ENCODE measurements at regions not wholly inside any gene's neighbourhood (a gene's known extent, or its start where the extent isn't known, plus 50 kb on each side); places are given as distances from the start of the nearest gene placed in this dataset.

GRCh38 chr4:178963446-178964045, 1521.3 kb upstream of the AGA start:
- 64 to 79% methylated on average over 4 of the region's 4 CpGs for WGBS, 2 donors
- no peak for DNase-seq
- Histone ChIP-seq H3K36me3 (no peaks in the 10 kb centered on the region), H3K4me3 (replicated peaks in 1 of 3) (no peak overlapping the region), H3K27me3 (no peaks in the 10 kb centered on the region), H3K27ac (no peak overlapping the region), H3K4me1 (no peaks in the 10 kb centered on the region), H3K9me3 (no peaks in the 10 kb centered on the region)
- TF ChIP-seq POLR2A (IDR thresholded peaks at IDR 0.05) = no peak
- TF ChIP-seq CTCF (IDR thresholded peaks at IDR 0.05) = no peak
- intact Hi-C loops (cut with DNase I) = no loop called here

- no peaks in the 10 kb centered on the region for H3K9me3 ChIP-seq
- TF ChIP-seq CTCF (IDR thresholded peaks at IDR 0.05) (no peak), POLR2A (IDR thresholded peaks at IDR 0.05) (no peak)
- no peak overlapping the region for H3K4me3 ChIP-seq (replicated peaks in 1 of 3)
- DNase-seq = no peak
- intact Hi-C loops (cut with DNase I) = no loop called here
- no peaks in the 10 kb centered on the region for H3K27me3 ChIP-seq
- WGBS, 2 donors = 70 to 84% methylated on average over 2 of the region's 2 CpGs
- H3K27ac ChIP-seq = no peak overlapping the region
- H3K4me1 ChIP-seq = no peaks in the 10 kb centered on the region
- H3K36me3 ChIP-seq = no peaks in the 10 kb centered on the region
These were observed 1524.4 kb upstream of the AGA start for GRCh38 chr4:178966644-178967043.

- TF ChIP-seq CTCF (IDR thresholded peaks at IDR 0.05) (no peak), POLR2A (IDR thresholded peaks at IDR 0.05) (no peak)
- no peaks in the 10 kb centered on the region for H3K9me3 ChIP-seq
- 50 to 63% methylated on average over 3 of the region's 3 CpGs for WGBS, 2 donors
- H3K27me3 ChIP-seq = no peaks in the 10 kb centered on the region
- no peak overlapping the region for H3K4me3 ChIP-seq (replicated peaks in 1 of 3)
- H3K4me1 ChIP-seq = no peaks in the 10 kb centered on the region
- H3K36me3 ChIP-seq = no peaks in the 10 kb centered on the region
- no peak for DNase-seq
- no peak overlapping the region for H3K27ac ChIP-seq
- intact Hi-C loops (cut with DNase I) = no loop called here
These were observed 1528.3 kb upstream of the AGA start for GRCh38 chr4:178970433-178971140.

GRCh38 chr4:178976861-178977260, 1534.6 kb upstream of the AGA start:
- Histone ChIP-seq H3K4me1 (no peaks in the 10 kb centered on the region), H3K27me3 (no peaks in the 10 kb centered on the region), H3K4me3 (replicated peaks in 1 of 3) (no peak overlapping the region), H3K36me3 (no peaks in the 10 kb centered on the region), H3K27ac (no peak overlapping the region), H3K9me3 (no peaks in the 10 kb centered on the region)
- intact Hi-C loops (cut with DNase I) = no loop called here
- no peak for DNase-seq
- WGBS, 2 donors = 64 to 66% methylated on average over 3 of the region's 3 CpGs
- TF ChIP-seq POLR2A (IDR thresholded peaks at IDR 0.05) (no peak), CTCF (IDR thresholded peaks at IDR 0.05) (no peak)

GRCh38 chr4:178993306-178993705, 1551.1 kb upstream of the AGA start:
- no peaks in the 10 kb centered on the region for H3K36me3 ChIP-seq
- TF ChIP-seq CTCF (IDR thresholded peaks at IDR 0.05) = no peak
- no peak for TF ChIP-seq POLR2A (IDR thresholded peaks at IDR 0.05)
- H3K9me3 ChIP-seq = no peaks in the 10 kb centered on the region
- H3K4me3 ChIP-seq (replicated peaks in 1 of 3) = no peak overlapping the region
- no peaks in the 10 kb centered on the region for H3K4me1 ChIP-seq
- 74 to 80% methylated on average over 4 of the region's 4 CpGs for WGBS, 2 donors
- no peak for DNase-seq
- intact Hi-C loops (cut with DNase I) = no loop called here
- H3K27me3 ChIP-seq = no peaks in the 10 kb centered on the region
- no peak overlapping the region for H3K27ac ChIP-seq
